ENCODE measurements at regions not wholly inside any gene's neighbourhood (a gene's known extent, or its start where the extent isn't known, plus 50 kb on each side); places are given as distances from the start of the nearest gene placed in this dataset.

GRCh38 chr11:92306966-92307510, 82.4 kb downstream of the FAT3 start:
- no peak for TF ChIP-seq CTCF (IDR thresholded peaks at IDR 0.05; ENCODE audit: insufficient read depth, low read length, poor library complexity, severe bottlenecking)
- TF ChIP-seq EZH2phosphoT487 (conservative IDR thresholded peaks at IDR 0.05; ENCODE audit: low read length), result no peak
- Histone ChIP-seq H3K27ac (ENCODE audit: low read depth, low read length) (no peak overlapping the region), H3K79me2 (ENCODE audit: insufficient read depth, low read length) (no peaks in the 10 kb centered on the region), H3K9ac (ENCODE audit: low read length) (no peak overlapping the region), H3K9me2 (replicated peaks; ENCODE audit: insufficient read depth, low read length) (no peaks in the 10 kb centered on the region), H3K9me3 (ENCODE audit: insufficient read depth, low read length) (no peaks in the 10 kb centered on the region), H3K27me3 (ENCODE audit: low read length) (no peaks in the 10 kb centered on the region), H3F3A (ENCODE audit: insufficient read depth) (no peaks in the 10 kb centered on the region), H3K36me3 (ENCODE audit: low read length) (no peaks in the 10 kb centered on the region), H4K20me1 (ENCODE audit: low read depth, low read length) (no peaks in the 10 kb centered on the region), H3K4me3 (ENCODE audit: insufficient read depth, low read length, poor library complexity, severe bottlenecking) (no peak overlapping the region), H2AFZ (ENCODE audit: low read depth, low read length, severe bottlenecking) (no peak overlapping the region), H3K4me2 (ENCODE audit: low read depth, low read length, poor library complexity, severe bottlenecking) (no peak overlapping the region)

- no peaks in the 10 kb centered on the region for H3K27me3 ChIP-seq (ENCODE audit: low read length)
- H3K9me2 ChIP-seq (replicated peaks; ENCODE audit: insufficient read depth, low read length), result no peaks in the 10 kb centered on the region
- no peaks in the 10 kb centered on the region for H4K20me1 ChIP-seq (ENCODE audit: low read depth, low read length)
- TF ChIP-seq CTCF (IDR thresholded peaks at IDR 0.05; ENCODE audit: insufficient read depth, low read length, poor library complexity, severe bottlenecking) (no peak), EZH2phosphoT487 (conservative IDR thresholded peaks at IDR 0.05; ENCODE audit: low read length) (no peak)
- no peak overlapping the region for H3K9ac ChIP-seq (ENCODE audit: low read length)
- no peaks in the 10 kb centered on the region for H3F3A ChIP-seq (ENCODE audit: insufficient read depth)
- no peak overlapping the region for H3K4me2 ChIP-seq (ENCODE audit: low read depth, low read length, poor library complexity, severe bottlenecking)
- no peaks in the 10 kb centered on the region for H3K79me2 ChIP-seq (ENCODE audit: insufficient read depth, low read length)
- H3K27ac ChIP-seq (ENCODE audit: low read depth, low read length), result no peak overlapping the region
- no peaks in the 10 kb centered on the region for H3K36me3 ChIP-seq (ENCODE audit: low read length)
- H3K4me3 ChIP-seq (ENCODE audit: insufficient read depth, low read length, poor library complexity, severe bottlenecking), result no peak overlapping the region
- H3K9me3 ChIP-seq (ENCODE audit: insufficient read depth, low read length), result no peaks in the 10 kb centered on the region
- H2AFZ ChIP-seq (ENCODE audit: low read depth, low read length, severe bottlenecking), result no peak overlapping the region
These were observed 83.7 kb downstream of the FAT3 start for GRCh38 chr11:92308366-92308765.

- H3K36me3 ChIP-seq (ENCODE audit: low read length), result no peaks in the 10 kb centered on the region
- no peaks in the 10 kb centered on the region for H3K27me3 ChIP-seq (ENCODE audit: low read length)
- TF ChIP-seq EZH2phosphoT487 (conservative IDR thresholded peaks at IDR 0.05; ENCODE audit: low read length) (no peak), CTCF (IDR thresholded peaks at IDR 0.05; ENCODE audit: insufficient read depth, low read length, poor library complexity, severe bottlenecking) (no peak)
- H2AFZ ChIP-seq (ENCODE audit: low read depth, low read length, severe bottlenecking), result no peak overlapping the region
- no peaks in the 10 kb centered on the region for H4K20me1 ChIP-seq (ENCODE audit: low read depth, low read length)
- no peak overlapping the region for H3K4me3 ChIP-seq (ENCODE audit: insufficient read depth, low read length, poor library complexity, severe bottlenecking)
- no peaks in the 10 kb centered on the region for H3K79me2 ChIP-seq (ENCODE audit: insufficient read depth, low read length)
- no peak overlapping the region for H3K4me2 ChIP-seq (ENCODE audit: low read depth, low read length, poor library complexity, severe bottlenecking)
- no peaks in the 10 kb centered on the region for H3K9me2 ChIP-seq (replicated peaks; ENCODE audit: insufficient read depth, low read length)
- H3K27ac ChIP-seq (ENCODE audit: low read depth, low read length), result no peak overlapping the region
- H3K9me3 ChIP-seq (ENCODE audit: insufficient read depth, low read length), result no peaks in the 10 kb centered on the region
- no peaks in the 10 kb centered on the region for H3F3A ChIP-seq (ENCODE audit: insufficient read depth)
- H3K9ac ChIP-seq (ENCODE audit: low read length), result no peak overlapping the region
These were observed 87.2 kb downstream of the FAT3 start for GRCh38 chr11:92311616-92312449.

Measured in SU-DHL-6 (cell line).